WTC11 (cell line): ENCODE measurements at regions not wholly inside any gene's neighbourhood (a gene's known extent, or its start where the extent isn't known, plus 50 kb on each side); places are given as distances from the start of the nearest gene placed in this dataset.

ENCODE experiments used
- ATAC-seq: fragments of 200-7000 bp; cut with Tn5 transposase; 2 replicates; pipeline ENCODE4 v1.10.0; 2021; ENCODE audit warnings: mild to moderate bottlenecking, moderate library complexity
- CTCF ChIA-PET: fragments of 300-600 bp; sonication (Branson Sonifier 250); formaldehyde crosslinking; loops from one replicate; lab custom pipeline; 2021; ENCODE audit warnings: antibody characterized with exemption; lab: Charles Lee
- POLR2A ChIA-PET: fragments of 350-600 bp; sonication (Branson Sonifier 250); formaldehyde crosslinking; loops from one replicate; lab custom pipeline; 2021; ENCODE audit warnings: antibody characterized with exemption; lab: Charles Lee
- DNase-seq: peaks from one replicate; pipeline ENCODE4 v3.0.0; 2021; ENCODE audit warnings: low spot score
- H3K27ac Mint-ChIP-seq: 2 replicates; pipeline ENCODE4 v1.8.0; 2021; ENCODE audit warnings: mixed read lengths
- H3K27me3 Mint-ChIP-seq: 2 replicates; pipeline ENCODE4 v1.8.0; 2021; ENCODE audit warnings: low read depth, mild to moderate bottlenecking, moderate library complexity, mixed read lengths
- H3K36me3 Mint-ChIP-seq: 2 replicates; pipeline ENCODE4 v1.8.0; 2021; ENCODE audit warnings: mixed read lengths
- H3K4me1 Mint-ChIP-seq: 2 replicates; pipeline ENCODE4 v1.8.0; 2022; ENCODE audit warnings: mixed read lengths
- H3K4me3 Mint-ChIP-seq: 2 replicates; pipeline ENCODE4 v1.8.0; 2021; ENCODE audit warnings: mild to moderate bottlenecking, moderate library complexity, mixed read lengths
- H3K9me3 Mint-ChIP-seq: 2 replicates; pipeline ENCODE4 v1.8.0; 2021; ENCODE audit warnings: mixed read lengths
- ATF3 ChIP-seq: sonication (generic); formaldehyde crosslinking; conservative IDR thresholded peaks from 2 replicates; pipeline ENCODE4 v1.8.1; 2022; ENCODE audit warnings: mild to moderate bottlenecking, missing genetic modification reagents
- CBFB ChIP-seq: sonication (generic); formaldehyde crosslinking; IDR thresholded peaks from 2 replicates; pipeline ENCODE4 v1.8.1; 2022; ENCODE audit warnings: mild to moderate bottlenecking, low read depth, missing genetic modification reagents
- CREB1 ChIP-seq: sonication (generic); formaldehyde crosslinking; IDR thresholded peaks from 2 replicates; pipeline ENCODE4 v1.8.0; 2023; ENCODE audit warnings: mild to moderate bottlenecking, missing genetic modification reagents
- ESRRA ChIP-seq: sonication (generic); formaldehyde crosslinking; IDR thresholded peaks from 2 replicates; pipeline ENCODE4 v1.8.1; 2022; ENCODE audit warnings: mild to moderate bottlenecking, missing genetic modification reagents, borderline replicate concordance
- HMGA2 ChIP-seq: fragments of 250-450 bp; sonication (Bioruptor Pico); IDR thresholded peaks from 2 replicates; pipeline ENCODE4 v1.4.0; 2021; ENCODE audit warnings: mild to moderate bottlenecking, moderate library complexity
- NR2C2 ChIP-seq: sonication (generic); formaldehyde crosslinking; IDR thresholded peaks from 2 replicates; pipeline ENCODE4 v1.8.0; 2022; ENCODE audit warnings: mild to moderate bottlenecking, missing genetic modification reagents
- RORB ChIP-seq: fragments of 250-450 bp; sonication (Bioruptor Pico); IDR thresholded peaks from 2 replicates; pipeline ENCODE4 v1.9.0; 2021; ENCODE audit warnings: mild to moderate bottlenecking
- SOX15 ChIP-seq: fragments of 250-450 bp; sonication (Bioruptor Pico); IDR thresholded peaks from 2 replicates; pipeline ENCODE4 v1.9.0; 2021; ENCODE audit warnings: mild to moderate bottlenecking
- TEAD1 ChIP-seq: sonication (generic); formaldehyde crosslinking; IDR thresholded peaks from 2 replicates; pipeline ENCODE4 v1.8.0; 2022; ENCODE audit warnings: mild to moderate bottlenecking, missing genetic modification reagents
- ZNF232 ChIP-seq: sonication (generic); formaldehyde crosslinking; IDR thresholded peaks from 2 replicates; pipeline ENCODE4 v1.8.0; 2022; ENCODE audit warnings: mild to moderate bottlenecking, missing genetic modification reagents
- ZNF263 ChIP-seq: sonication (generic); formaldehyde crosslinking; IDR thresholded peaks from 2 replicates; pipeline ENCODE4 v1.8.1; 2022; ENCODE audit warnings: low read depth, mild to moderate bottlenecking, moderate library complexity, missing genetic modification reagents
- ZNF416 ChIP-seq: fragments of 250-450 bp; sonication (Bioruptor Pico); IDR thresholded peaks from 2 replicates; pipeline ENCODE4 v1.9.0; 2021; ENCODE audit warnings: mild to moderate bottlenecking, inconsistent platforms
- TF ChIP-seq, protein P1 (sequence below): sonication (generic); formaldehyde crosslinking; IDR thresholded peaks from 2 replicates; pipeline ENCODE4 v1.8.1; 2023; ENCODE audit warnings: mild to moderate bottlenecking, missing genetic modification reagents, moderate library complexity
- TF ChIP-seq, protein P2 (sequence below): sonication (generic); formaldehyde crosslinking; IDR thresholded peaks from 2 replicates; pipeline ENCODE4 v1.8.1; 2022; ENCODE audit warnings: low read depth, missing genetic modification reagents, borderline replicate concordance
- TF ChIP-seq, protein P3 (sequence below): sonication (generic); formaldehyde crosslinking; IDR thresholded peaks from 2 replicates; pipeline ENCODE4 v1.8.1; 2022; ENCODE audit warnings: low read depth, mild to moderate bottlenecking, moderate library complexity, missing genetic modification reagents, borderline replicate concordance
- TF ChIP-seq, protein P4 (sequence below): fragments of 200-600 bp; IDR thresholded peaks from 2 replicates; pipeline ENCODE4 v1.8.0; 2022; ENCODE audit warnings: antibody characterized with exemption
- TF ChIP-seq, protein P5 (sequence below): sonication (generic); formaldehyde crosslinking; IDR thresholded peaks from 2 replicates; pipeline ENCODE4 v1.8.0; 2022; ENCODE audit warnings: mild to moderate bottlenecking, missing genetic modification reagents

GRCh38 chr13:81658598-81659370 lies 1317.9 kb upstream of the SPRY2 start:
- ChIA-PET POLR2A (no interaction called here), CTCF (no interaction called here)
- H3K36me3 Mint-ChIP-seq = peaks cover 15% of the 10 kb centered on the region
- H3K9me3 Mint-ChIP-seq = peaks cover 25% of the 10 kb centered on the region
- TF ChIP-seq, protein P1, sequence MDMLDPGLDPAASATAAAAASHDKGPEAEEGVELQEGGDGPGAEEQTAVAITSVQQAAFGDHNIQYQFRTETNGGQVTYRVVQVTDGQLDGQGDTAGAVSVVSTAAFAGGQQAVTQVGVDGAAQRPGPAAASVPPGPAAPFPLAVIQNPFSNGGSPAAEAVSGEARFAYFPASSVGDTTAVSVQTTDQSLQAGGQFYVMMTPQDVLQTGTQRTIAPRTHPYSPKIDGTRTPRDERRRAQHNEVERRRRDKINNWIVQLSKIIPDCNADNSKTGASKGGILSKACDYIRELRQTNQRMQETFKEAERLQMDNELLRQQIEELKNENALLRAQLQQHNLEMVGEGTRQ = peak; percentile 65
- TF ChIP-seq NR2C2 (CRISPR knock-in tag) = no peak
- H3K4me3 Mint-ChIP-seq = no peak overlapping the region
- H3K27ac Mint-ChIP-seq = peak overlapping the region; percentile 5
- no peaks in the 10 kb centered on the region for H3K27me3 Mint-ChIP-seq
- ATAC-seq = peak; percentile 100
- DNase-seq = no peak
- H3K4me1 Mint-ChIP-seq = peaks cover 6% of the 10 kb centered on the region

- TF ChIP-seq, protein P2, sequence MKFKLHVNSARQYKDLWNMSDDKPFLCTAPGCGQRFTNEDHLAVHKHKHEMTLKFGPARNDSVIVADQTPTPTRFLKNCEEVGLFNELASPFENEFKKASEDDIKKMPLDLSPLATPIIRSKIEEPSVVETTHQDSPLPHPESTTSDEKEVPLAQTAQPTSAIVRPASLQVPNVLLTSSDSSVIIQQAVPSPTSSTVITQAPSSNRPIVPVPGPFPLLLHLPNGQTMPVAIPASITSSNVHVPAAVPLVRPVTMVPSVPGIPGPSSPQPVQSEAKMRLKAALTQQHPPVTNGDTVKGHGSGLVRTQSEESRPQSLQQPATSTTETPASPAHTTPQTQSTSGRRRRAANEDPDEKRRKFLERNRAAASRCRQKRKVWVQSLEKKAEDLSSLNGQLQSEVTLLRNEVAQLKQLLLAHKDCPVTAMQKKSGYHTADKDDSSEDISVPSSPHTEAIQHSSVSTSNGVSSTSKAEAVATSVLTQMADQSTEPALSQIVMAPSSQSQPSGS (CRISPR knock-in tag) = no peak
- no peak for TF ChIP-seq CBFB
- TF ChIP-seq, protein P3, sequence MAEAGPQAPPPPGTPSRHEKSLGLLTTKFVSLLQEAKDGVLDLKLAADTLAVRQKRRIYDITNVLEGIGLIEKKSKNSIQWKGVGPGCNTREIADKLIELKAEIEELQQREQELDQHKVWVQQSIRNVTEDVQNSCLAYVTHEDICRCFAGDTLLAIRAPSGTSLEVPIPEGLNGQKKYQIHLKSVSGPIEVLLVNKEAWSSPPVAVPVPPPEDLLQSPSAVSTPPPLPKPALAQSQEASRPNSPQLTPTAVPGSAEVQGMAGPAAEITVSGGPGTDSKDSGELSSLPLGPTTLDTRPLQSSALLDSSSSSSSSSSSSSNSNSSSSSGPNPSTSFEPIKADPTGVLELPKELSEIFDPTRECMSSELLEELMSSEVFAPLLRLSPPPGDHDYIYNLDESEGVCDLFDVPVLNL (CRISPR knock-in tag) = no peak
- TF ChIP-seq, protein P1 = no peak
- TF ChIP-seq, protein P4, sequence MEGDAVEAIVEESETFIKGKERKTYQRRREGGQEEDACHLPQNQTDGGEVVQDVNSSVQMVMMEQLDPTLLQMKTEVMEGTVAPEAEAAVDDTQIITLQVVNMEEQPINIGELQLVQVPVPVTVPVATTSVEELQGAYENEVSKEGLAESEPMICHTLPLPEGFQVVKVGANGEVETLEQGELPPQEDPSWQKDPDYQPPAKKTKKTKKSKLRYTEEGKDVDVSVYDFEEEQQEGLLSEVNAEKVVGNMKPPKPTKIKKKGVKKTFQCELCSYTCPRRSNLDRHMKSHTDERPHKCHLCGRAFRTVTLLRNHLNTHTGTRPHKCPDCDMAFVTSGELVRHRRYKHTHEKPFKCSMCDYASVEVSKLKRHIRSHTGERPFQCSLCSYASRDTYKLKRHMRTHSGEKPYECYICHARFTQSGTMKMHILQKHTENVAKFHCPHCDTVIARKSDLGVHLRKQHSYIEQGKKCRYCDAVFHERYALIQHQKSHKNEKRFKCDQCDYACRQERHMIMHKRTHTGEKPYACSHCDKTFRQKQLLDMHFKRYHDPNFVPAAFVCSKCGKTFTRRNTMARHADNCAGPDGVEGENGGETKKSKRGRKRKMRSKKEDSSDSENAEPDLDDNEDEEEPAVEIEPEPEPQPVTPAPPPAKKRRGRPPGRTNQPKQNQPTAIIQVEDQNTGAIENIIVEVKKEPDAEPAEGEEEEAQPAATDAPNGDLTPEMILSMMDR = peak; percentile 54
- TF ChIP-seq, all 79 proteins: peak for 1
- Mint-ChIP-seq H3K4me3 (no peak overlapping the region), H3K27me3 (no peaks in the 10 kb centered on the region), H3K27ac (no peak overlapping the region), H3K9me3 (peaks cover 23% of the 10 kb centered on the region), H3K4me1 (no peaks in the 10 kb centered on the region), H3K36me3 (peaks cover 12% of the 10 kb centered on the region)
- POLR2A ChIA-PET = no interaction called here
- CTCF ChIA-PET = interaction anchor here (0.8 to 1.7 kb wide), 7 partner anchors 9 to 347 kb away, joined by 3 to 15 read pairs (median 4); no protein-coding TSS in a partner anchor
- peak; percentile 56 for ATAC-seq
- peak; percentile 13 for DNase-seq
These were observed 1299.2 kb upstream of the SPRY2 start for GRCh38 chr13:81639984-81640582.

GRCh38 chr13:81637457-81637856 lies 1296.5 kb upstream of the SPRY2 start:
- no peak for TF ChIP-seq ZNF232
- no peak for TF ChIP-seq RORB (CRISPR knock-in tag)
- TF ChIP-seq, protein P5, sequence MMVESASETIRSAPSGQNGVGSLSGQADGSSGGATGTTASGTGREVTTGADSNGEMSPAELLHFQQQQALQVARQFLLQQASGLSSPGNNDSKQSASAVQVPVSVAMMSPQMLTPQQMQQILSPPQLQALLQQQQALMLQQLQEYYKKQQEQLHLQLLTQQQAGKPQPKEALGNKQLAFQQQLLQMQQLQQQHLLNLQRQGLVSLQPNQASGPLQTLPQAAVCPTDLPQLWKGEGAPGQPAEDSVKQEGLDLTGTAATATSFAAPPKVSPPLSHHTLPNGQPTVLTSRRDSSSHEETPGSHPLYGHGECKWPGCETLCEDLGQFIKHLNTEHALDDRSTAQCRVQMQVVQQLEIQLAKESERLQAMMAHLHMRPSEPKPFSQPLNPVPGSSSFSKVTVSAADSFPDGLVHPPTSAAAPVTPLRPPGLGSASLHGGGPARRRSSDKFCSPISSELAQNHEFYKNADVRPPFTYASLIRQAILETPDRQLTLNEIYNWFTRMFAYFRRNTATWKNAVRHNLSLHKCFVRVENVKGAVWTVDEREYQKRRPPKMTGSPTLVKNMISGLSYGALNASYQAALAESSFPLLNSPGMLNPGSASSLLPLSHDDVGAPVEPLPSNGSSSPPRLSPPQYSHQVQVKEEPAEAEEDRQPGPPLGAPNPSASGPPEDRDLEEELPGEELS (CRISPR knock-in tag) = no peak
- TF ChIP-seq, protein P4 = no peak
- TF ChIP-seq HMGA2 (CRISPR knock-in tag) = no peak
- no peak for TF ChIP-seq NR2C2 (CRISPR knock-in tag)
- no peak for TF ChIP-seq TEAD1 (CRISPR knock-in tag)
- no peak for TF ChIP-seq ESRRA
- no peak for TF ChIP-seq CREB1 (CRISPR knock-in tag)
- TF ChIP-seq ATF3 (CRISPR knock-in tag) = no peak
- TF ChIP-seq ZNF416 (CRISPR knock-in tag) = no peak
- TF ChIP-seq ZNF263 (CRISPR knock-in tag) = no peak
- no peak for TF ChIP-seq SOX15 (CRISPR knock-in tag)
- peaks cover 22% of the 10 kb centered on the region for H3K9me3 Mint-ChIP-seq
- H3K4me3 Mint-ChIP-seq = no peak overlapping the region
- peaks cover 12% of the 10 kb centered on the region for H3K36me3 Mint-ChIP-seq
- DNase-seq (no peak), ATAC-seq (no peak)
- POLR2A ChIA-PET = no interaction called here
- no peak overlapping the region for H3K27ac Mint-ChIP-seq
- H3K27me3 Mint-ChIP-seq = no peaks in the 10 kb centered on the region
- CTCF ChIA-PET = no interaction called here
- H3K4me1 Mint-ChIP-seq = no peaks in the 10 kb centered on the region
